ENCODE measurements at regions not wholly inside any gene's neighbourhood (a gene's known extent, or its start where the extent isn't known, plus 50 kb on each side); places are given as distances from the start of the nearest gene placed in this dataset.
A peak's percentile ranks its signal among the peaks of the same experiment; 100 is the strongest.
"Not testable (repeated sequence)": the region's sequence is repeated elsewhere in the genome, so short reads cannot be mapped to it uniquely, and the experiment has no call there.

GRCh38 chr12:65728455-65728847, 95.8 kb upstream of the HMGA2 start:
- Mint-ChIP-seq H3K27ac (no peak overlapping the region), H3K4me3 (no peak overlapping the region), H3K27me3 (peaks cover 49 to 57% of the 10 kb centered on the region in 2 donors), H3K4me1 (peaks cover 0 to 11% (median 2%) of the 10 kb centered on the region in 3 donors), H3K36me3 (no peaks in the 10 kb centered on the region), H3K9me3 (no peaks in the 10 kb centered on the region)
- no peaks in the 10 kb centered on the region for H3K9me3 ChIP-seq
- peaks cover 11 to 26% of the 10 kb centered on the region in 2 experiments for H3K27me3 ChIP-seq (replicated peaks in 1 of 2; ENCODE audit: control insufficient read depth in 2 of 2, extremely low read depth in 1 of 2, insufficient read depth in 2 of 2, low read length in 1 of 2)
- WGBS (ENCODE audit: insufficient coverage), result 20% methylated on average over 1 of the region's 6 CpGs
- H3K27ac ChIP-seq (ENCODE audit: low read length), result no peak overlapping the region
- no peak for DNase-seq
- H3K36me3 ChIP-seq (ENCODE audit: control insufficient read depth in 2 of 2, extremely low read depth in 1 of 2, insufficient read depth in 1 of 2, low read length in 1 of 2), result no peaks in the 10 kb centered on the region
- POLR2A ChIA-PET, result no interaction called here
- CTCF ChIA-PET, result no interaction called here
- no peaks in the 10 kb centered on the region for H3K4me1 ChIP-seq (ENCODE audit: control insufficient read depth in 1 of 2, extremely low read depth in 1 of 2, insufficient read depth in 2 of 2, low read length in 2 of 2)
- no peak for ATAC-seq (replicated peaks in 1 of 4)
- no peak overlapping the region for H3K4me3 ChIP-seq (ENCODE audit: control insufficient read depth in 1 of 2, extremely low read depth in 1 of 2, low read length in 1 of 2)

DNA sequence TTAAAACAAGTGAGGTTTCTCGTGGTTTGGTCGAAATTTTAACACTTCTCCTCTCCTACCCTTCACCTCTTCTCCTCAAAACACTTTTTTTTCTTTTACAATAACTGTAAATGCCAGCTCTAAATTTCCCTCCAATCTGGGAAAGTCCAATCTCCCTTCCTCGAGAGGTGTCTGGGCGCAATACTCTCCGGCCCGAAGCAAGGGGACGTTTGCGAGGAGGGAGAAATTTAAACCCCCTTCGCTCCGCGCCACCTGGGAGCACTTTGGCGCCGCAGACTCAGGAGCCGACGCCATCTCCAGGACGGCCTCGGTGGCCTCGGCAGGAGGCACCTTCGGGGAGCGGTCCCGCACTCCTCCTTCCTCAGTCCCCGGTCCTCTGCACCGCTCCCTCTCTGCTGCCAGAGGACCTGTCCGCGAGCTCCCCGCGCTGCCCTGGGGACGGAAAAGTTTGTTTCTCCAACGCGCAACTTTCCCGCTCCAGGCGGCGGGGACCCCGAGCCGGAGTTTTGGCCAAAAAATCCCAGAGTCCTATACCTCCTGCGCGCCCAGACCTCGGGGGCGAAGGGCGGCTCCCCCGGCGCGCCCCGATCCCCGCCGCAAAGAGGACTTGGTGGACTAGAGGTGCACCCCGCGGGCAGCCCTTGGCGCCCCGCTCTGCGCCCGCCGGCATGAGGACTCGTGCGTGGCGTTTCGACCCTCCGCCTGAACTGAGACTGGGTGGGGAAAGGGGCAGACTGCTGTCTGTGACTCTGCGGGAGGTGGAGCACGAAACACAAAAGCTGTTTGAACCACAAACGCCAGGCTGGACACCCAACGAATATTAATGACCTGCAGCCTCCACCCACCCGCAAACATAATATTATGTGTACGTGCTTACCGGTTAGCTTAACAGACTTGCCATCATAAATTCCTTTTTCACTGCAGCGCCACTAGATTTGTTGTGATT, 95.2 kb upstream of the HMGA2 start:
- no peaks in the 10 kb centered on the region for H3K36me3 Mint-ChIP-seq
- DNase-seq (no peak), ATAC-seq (replicated peaks in 1 of 4) (no peak)
- no peaks in the 10 kb centered on the region for H3K9me3 ChIP-seq
- H3K27ac Mint-ChIP-seq, result no peak overlapping the region
- ChIA-PET POLR2A (no interaction called here), CTCF (no interaction called here)
- WGBS (ENCODE audit: insufficient coverage), result 5% methylated on average over 44 of the region's 66 CpGs
- H3K36me3 ChIP-seq (ENCODE audit: control insufficient read depth in 2 of 2, extremely low read depth in 1 of 2, insufficient read depth in 1 of 2, low read length in 1 of 2), result no peaks in the 10 kb centered on the region
- H3K4me3 Mint-ChIP-seq, result peak overlapping the region in 1 of 3 donors; percentile 8
- H3K27me3 ChIP-seq (replicated peaks in 1 of 2; ENCODE audit: control insufficient read depth in 2 of 2, extremely low read depth in 1 of 2, insufficient read depth in 2 of 2, low read length in 1 of 2), result peaks cover 11 to 26% of the 10 kb centered on the region in 2 experiments
- no peaks in the 10 kb centered on the region for H3K4me1 ChIP-seq (ENCODE audit: control insufficient read depth in 1 of 2, extremely low read depth in 1 of 2, insufficient read depth in 2 of 2, low read length in 2 of 2)
- peak overlapping the region in 1 of 2 donors; percentile 15 for H3K4me3 ChIP-seq (ENCODE audit: control insufficient read depth in 1 of 2, extremely low read depth in 1 of 2, low read length in 1 of 2)
- H3K27ac ChIP-seq (ENCODE audit: low read length), result no peak overlapping the region
- H3K27me3 Mint-ChIP-seq, result peaks cover 49 to 57% of the 10 kb centered on the region in 2 donors
- H3K4me1 Mint-ChIP-seq, result peaks cover 0 to 11% (median 2%) of the 10 kb centered on the region in 3 donors
- H3K9me3 Mint-ChIP-seq, result no peaks in the 10 kb centered on the region

- ATAC-seq (replicated peaks in 1 of 4), result no peak
Measured at GRCh38 chr12:65731771-65732170, 92.5 kb upstream of the HMGA2 start.

DNA sequence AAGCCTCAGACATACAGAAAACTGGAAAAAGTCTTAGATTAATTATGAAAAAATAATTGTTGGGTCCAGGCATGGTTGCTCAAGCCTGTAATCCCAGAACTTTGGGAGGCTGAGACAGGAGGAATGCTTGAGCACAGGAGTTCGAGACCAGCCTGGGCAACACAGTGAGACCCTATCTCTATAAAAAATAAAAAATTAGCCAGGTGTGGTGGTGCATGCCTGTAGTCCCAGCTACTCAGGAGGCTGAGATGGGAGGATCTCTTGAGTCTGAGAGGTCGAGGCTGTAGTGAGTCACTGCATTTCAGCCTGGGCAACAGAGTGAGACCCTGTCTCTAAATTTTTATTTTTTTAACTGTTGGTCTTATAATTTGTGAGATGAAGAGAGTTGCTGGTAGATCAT, 90.6 kb upstream of the HMGA2 start:
- 27% methylated on average over 1 of the region's 2 CpGs for WGBS (ENCODE audit: insufficient coverage)
- peaks cover 7 to 20% of the 10 kb centered on the region in 2 experiments for H3K27me3 ChIP-seq (replicated peaks in 1 of 2; ENCODE audit: control insufficient read depth in 2 of 2, extremely low read depth in 1 of 2, insufficient read depth in 2 of 2, low read length in 1 of 2)
- H3K4me1 Mint-ChIP-seq; H3K36me3 Mint-ChIP-seq; H3K9me3 Mint-ChIP-seq; CTCF ChIA-PET; H3K4me3 Mint-ChIP-seq; H3K4me3 ChIP-seq (ENCODE audit: control insufficient read depth in 1 of 2, extremely low read depth in 1 of 2, low read length in 1 of 2); H3K9me3 ChIP-seq; H3K36me3 ChIP-seq (ENCODE audit: control insufficient read depth in 2 of 2, extremely low read depth in 1 of 2, insufficient read depth in 1 of 2, low read length in 1 of 2); DNase-seq; POLR2A ChIA-PET; H3K4me1 ChIP-seq (ENCODE audit: control insufficient read depth in 1 of 2, extremely low read depth in 1 of 2, insufficient read depth in 2 of 2, low read length in 2 of 2); H3K27ac Mint-ChIP-seq; H3K27ac ChIP-seq (ENCODE audit: low read length); ATAC-seq (replicated peaks in 1 of 4): not testable (repeated sequence)
- H3K27me3 Mint-ChIP-seq, result peaks cover 35 to 47% of the 10 kb centered on the region in 2 donors

More at GRCh38 chr12:65731771-65732170, 92.5 kb upstream of the HMGA2 start:
- Mint-ChIP-seq H3K27ac (no peak overlapping the region), H3K27me3 (peaks cover 47 to 57% of the 10 kb centered on the region in 2 donors), H3K4me1 (peaks cover 0 to 11% (median 2%) of the 10 kb centered on the region in 3 donors), H3K9me3 (peaks cover 0 to 4% (median under 1%) of the 10 kb centered on the region in 3 donors), H3K36me3 (no peaks in the 10 kb centered on the region), H3K4me3 (no peak overlapping the region)
- ChIA-PET POLR2A (no interaction called here), CTCF (no interaction called here)
- H3K27me3 ChIP-seq (replicated peaks in 1 of 2; ENCODE audit: control insufficient read depth in 2 of 2, extremely low read depth in 1 of 2, insufficient read depth in 2 of 2, low read length in 1 of 2), result peaks cover 11 to 24% of the 10 kb centered on the region in 2 experiments
- no peaks in the 10 kb centered on the region for H3K4me1 ChIP-seq (ENCODE audit: control insufficient read depth in 1 of 2, extremely low read depth in 1 of 2, insufficient read depth in 2 of 2, low read length in 2 of 2)
- H3K4me3 ChIP-seq (ENCODE audit: control insufficient read depth in 1 of 2, extremely low read depth in 1 of 2, low read length in 1 of 2), result no peak overlapping the region
- H3K36me3 ChIP-seq (ENCODE audit: control insufficient read depth in 2 of 2, extremely low read depth in 1 of 2, insufficient read depth in 1 of 2, low read length in 1 of 2), result no peaks in the 10 kb centered on the region
- 94% methylated on average over 3 of the region's 4 CpGs for WGBS (ENCODE audit: insufficient coverage)
- no peaks in the 10 kb centered on the region for H3K9me3 ChIP-seq
- no peak overlapping the region for H3K27ac ChIP-seq (ENCODE audit: low read length)
- no peak for DNase-seq

GRCh38 chr12:65734226-65734625, 90.1 kb upstream of the HMGA2 start:
- no CpG with 5 or more reads among the region's 2 CpGs for WGBS (ENCODE audit: insufficient coverage)

DNA sequence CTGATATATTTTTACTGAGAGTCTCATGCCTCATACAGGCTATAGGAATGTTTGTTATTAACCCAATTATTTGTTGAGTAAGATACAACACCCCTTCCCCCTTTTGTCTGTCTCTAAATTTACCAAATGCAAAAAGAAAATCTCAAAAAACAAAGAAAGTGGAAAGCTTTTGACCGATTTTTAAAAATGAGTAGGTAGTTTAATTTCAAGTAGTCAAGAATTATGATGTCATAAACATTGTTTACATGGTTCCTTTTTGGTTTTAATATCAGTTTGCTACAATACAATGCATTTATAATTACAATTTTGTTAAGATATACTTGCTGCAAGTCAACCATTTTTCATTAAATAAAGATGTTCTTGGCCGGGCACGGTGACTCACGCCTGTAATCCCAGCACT, 84.7 kb upstream of the HMGA2 start:
- ATAC-seq (replicated peaks in 1 of 4) (no peak), DNase-seq (no peak)
- CTCF ChIA-PET, result no interaction called here
- Mint-ChIP-seq H3K27me3 (peaks cover 15 to 18% of the 10 kb centered on the region in 2 donors), H3K4me1 (peaks cover 9 to 18% (median 16%) of the 10 kb centered on the region in 3 donors), H3K36me3 (no peaks in the 10 kb centered on the region), H3K27ac (no peak overlapping the region), H3K4me3 (peak overlapping the region in 2 of 3 donors; percentile 28 to 84), H3K9me3 (peaks cover 0 to 5% (median 4%) of the 10 kb centered on the region in 3 donors)
- H3K4me1 ChIP-seq (ENCODE audit: control insufficient read depth in 1 of 2, extremely low read depth in 1 of 2, insufficient read depth in 2 of 2, low read length in 2 of 2), result peaks cover 3 to 9% of the 10 kb centered on the region in 2 experiments
- WGBS (ENCODE audit: insufficient coverage), result no CpG with 5 or more reads among the region's 4 CpGs
- H3K27ac ChIP-seq (ENCODE audit: low read length), result no peak overlapping the region
- peaks cover 0 to 15% of the 10 kb centered on the region in 2 experiments for H3K27me3 ChIP-seq (replicated peaks in 1 of 2; ENCODE audit: control insufficient read depth in 2 of 2, extremely low read depth in 1 of 2, insufficient read depth in 2 of 2, low read length in 1 of 2)
- POLR2A ChIA-PET, result no interaction called here
- H3K4me3 ChIP-seq (ENCODE audit: control insufficient read depth in 1 of 2, extremely low read depth in 1 of 2, low read length in 1 of 2), result no peak overlapping the region
- H3K9me3 ChIP-seq, result no peaks in the 10 kb centered on the region
- no peaks in the 10 kb centered on the region for H3K36me3 ChIP-seq (ENCODE audit: control insufficient read depth in 2 of 2, extremely low read depth in 1 of 2, insufficient read depth in 1 of 2, low read length in 1 of 2)

More at GRCh38 chr12:65734226-65734625, 90.1 kb upstream of the HMGA2 start:
- H3K9me3 Mint-ChIP-seq, result peaks cover 0 to 5% (median 4%) of the 10 kb centered on the region in 3 donors
- no peak for DNase-seq
- peaks cover 32 to 43% of the 10 kb centered on the region in 2 donors for H3K27me3 Mint-ChIP-seq
- no peak overlapping the region for H3K4me3 Mint-ChIP-seq
- peaks cover 0 to 4% (median 0%) of the 10 kb centered on the region in 3 donors for H3K4me1 Mint-ChIP-seq
- ChIA-PET CTCF (no interaction called here), POLR2A (no interaction called here)
- H3K27ac Mint-ChIP-seq, result no peak overlapping the region
- H3K36me3 Mint-ChIP-seq, result no peaks in the 10 kb centered on the region
- Histone ChIP-seq H3K4me1 (ENCODE audit: control insufficient read depth in 1 of 2, extremely low read depth in 1 of 2, insufficient read depth in 2 of 2, low read length in 2 of 2) (no peaks in the 10 kb centered on the region), H3K27ac (ENCODE audit: low read length) (no peak overlapping the region), H3K4me3 (ENCODE audit: control insufficient read depth in 1 of 2, extremely low read depth in 1 of 2, low read length in 1 of 2) (no peak overlapping the region), H3K36me3 (ENCODE audit: control insufficient read depth in 2 of 2, extremely low read depth in 1 of 2, insufficient read depth in 1 of 2, low read length in 1 of 2) (no peaks in the 10 kb centered on the region), H3K9me3 (no peaks in the 10 kb centered on the region), H3K27me3 (replicated peaks in 1 of 2; ENCODE audit: control insufficient read depth in 2 of 2, extremely low read depth in 1 of 2, insufficient read depth in 2 of 2, low read length in 1 of 2) (peaks cover 3 to 17% of the 10 kb centered on the region in 2 experiments)
- no peak for ATAC-seq (replicated peaks in 1 of 4)

Data from T-cell (primary cell).